HG03342 (cell line): ENCODE measurements at regions not wholly inside any gene's neighbourhood (a gene's known extent, or its start where the extent isn't known, plus 50 kb on each side); places are given as distances from the start of the nearest gene placed in this dataset.
"Not testable (repeated sequence)": the region's sequence is repeated elsewhere in the genome, so short reads cannot be mapped to it uniquely, and the experiment has no call there.

Experiments
- ATAC-seq: cut with Tn5 transposase; IDR thresholded peaks from one replicate; pipeline ENCODE4 v1.9.1; 2021; ENCODE audit warnings: mild to moderate bottlenecking, moderate library complexity; ENCODE audit not compliant: unreplicated experiment

GRCh38 chr1:61581251-61581650 is 143.7 kb downstream of the TM2D1 start:
- no peak for ATAC-seq

- ATAC-seq, result no peak
Measured at GRCh38 chr1:61580417-61580816, 144.5 kb downstream of the TM2D1 start.

DNA sequence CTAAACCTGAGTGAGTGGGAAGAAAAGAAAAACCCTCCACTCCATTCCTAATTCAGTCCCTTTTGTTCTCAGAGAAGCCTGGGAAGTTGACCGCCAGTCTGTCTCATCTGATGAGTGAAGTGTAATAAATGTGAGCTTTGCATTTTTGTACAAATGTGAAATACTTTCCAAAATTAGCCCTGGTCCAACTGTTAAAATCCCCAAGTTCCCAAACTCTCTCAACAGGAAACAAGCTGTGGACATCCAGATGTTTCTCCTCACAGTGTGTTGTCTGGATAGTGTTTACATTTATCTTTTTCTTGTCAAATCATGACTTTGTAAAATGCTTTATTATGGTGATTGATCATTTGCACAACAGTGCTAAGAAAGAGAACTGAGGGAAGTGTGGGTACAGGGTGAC is 145.1 kb downstream of the TM2D1 start:
- no peak for ATAC-seq

- ATAC-seq, result no peak
Measured at GRCh38 chr1:61572046-61572445, 152.9 kb downstream of the TM2D1 start.

DNA sequence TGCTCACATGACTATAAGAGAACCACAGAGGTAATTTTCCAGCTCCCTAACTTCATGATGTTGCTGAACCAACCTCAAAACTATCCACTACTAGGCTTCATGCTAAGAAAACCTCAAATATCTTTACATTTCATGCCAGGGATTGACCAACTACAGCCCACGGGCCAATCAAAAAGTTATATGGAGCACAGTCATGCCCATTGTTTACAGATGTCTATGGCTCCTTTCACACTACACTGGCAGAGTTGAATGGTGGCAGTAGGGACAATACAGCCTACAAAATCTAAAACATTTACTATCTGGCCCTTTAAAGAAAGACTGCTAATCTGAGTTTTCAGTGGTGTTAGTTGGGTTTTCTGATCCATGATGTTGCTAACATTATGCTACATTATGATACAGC is 154.8 kb downstream of the TM2D1 start:
- ATAC-seq, result no peak

- ATAC-seq, result no peak
Measured at GRCh38 chr1:61569303-61569621, 155.7 kb downstream of the TM2D1 start.

DNA sequence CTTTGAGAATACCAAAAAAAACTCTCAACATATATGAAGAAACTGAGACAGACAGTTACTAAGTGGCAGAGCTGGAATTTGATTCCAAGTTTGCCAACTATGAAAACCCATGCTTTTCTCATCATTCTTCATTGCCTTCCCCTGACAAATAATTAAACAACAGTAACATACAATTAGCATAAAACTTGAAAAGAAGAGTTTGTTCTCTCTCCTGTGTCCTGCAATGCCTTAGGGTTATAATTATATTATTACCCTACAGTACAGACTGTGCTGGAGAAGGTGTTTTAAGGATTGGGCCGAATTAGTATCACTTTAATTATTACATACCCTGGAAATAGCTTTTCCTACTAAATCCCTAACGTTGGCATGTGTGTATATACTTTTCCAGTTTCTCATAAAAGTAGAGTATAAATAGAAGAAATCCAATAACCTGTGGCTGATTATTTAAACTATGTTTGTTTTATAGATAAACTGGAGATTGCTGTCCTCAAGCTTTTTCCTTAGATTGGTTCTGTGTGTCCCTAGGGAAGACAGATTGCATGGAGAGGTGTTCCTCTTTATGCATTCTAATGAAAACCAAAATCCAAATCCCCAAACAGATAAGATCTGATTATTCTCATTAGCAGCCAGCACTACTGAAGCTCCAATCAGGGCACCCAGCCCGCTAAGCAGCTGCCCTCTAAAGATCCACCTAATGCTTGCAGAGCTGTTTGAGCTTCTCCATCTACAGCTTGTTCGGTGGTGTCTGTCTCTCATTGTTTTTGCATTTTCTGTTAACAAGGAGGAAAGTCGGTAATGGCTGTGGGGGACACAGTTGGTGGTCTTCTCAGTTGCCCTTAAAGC is 156.3 kb downstream of the TM2D1 start:
- no peak for ATAC-seq

GRCh38 chr1:61566177-61566576 is 158.8 kb downstream of the TM2D1 start:
- no peak for ATAC-seq

DNA sequence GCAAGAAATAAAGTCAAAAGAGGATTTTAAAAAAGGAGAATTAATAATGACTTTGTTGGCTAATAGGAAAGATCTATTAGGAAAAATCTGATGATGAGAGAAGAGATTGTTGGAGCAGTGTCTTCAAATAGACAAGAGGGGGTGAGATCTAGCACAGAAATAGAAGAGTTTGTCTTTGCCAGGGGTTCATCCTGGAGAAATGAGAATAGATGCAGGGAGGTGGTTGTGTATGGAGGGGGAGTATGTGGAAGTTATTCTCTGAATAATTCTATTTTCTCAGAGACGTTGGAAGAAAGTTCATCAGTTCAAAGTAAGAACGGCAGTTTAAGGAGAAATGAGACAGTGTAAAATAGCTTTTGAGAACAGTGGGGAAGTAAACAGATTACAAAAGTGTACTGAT is 161.3 kb downstream of the TM2D1 start:
- ATAC-seq, result no peak

DNA sequence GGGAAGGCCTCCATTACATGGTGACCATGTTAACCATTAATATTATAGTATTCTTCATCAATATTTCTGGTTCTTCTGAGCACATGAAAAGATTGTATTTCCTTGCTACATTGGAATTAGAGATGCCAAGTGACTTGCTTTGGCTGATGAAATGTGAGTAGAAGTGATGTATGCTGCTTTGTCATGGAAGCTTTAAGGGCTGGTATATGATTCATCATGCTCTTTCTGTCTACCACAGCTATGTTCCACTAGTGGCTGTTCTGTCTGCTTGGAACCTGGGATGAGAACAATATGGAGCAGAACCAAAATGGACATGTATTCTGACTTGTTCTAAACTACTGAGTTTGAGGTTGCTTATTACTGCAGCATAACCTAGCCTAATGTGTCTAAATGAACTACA is 163.3 kb downstream of the TM2D1 start:
- no peak for ATAC-seq

DNA sequence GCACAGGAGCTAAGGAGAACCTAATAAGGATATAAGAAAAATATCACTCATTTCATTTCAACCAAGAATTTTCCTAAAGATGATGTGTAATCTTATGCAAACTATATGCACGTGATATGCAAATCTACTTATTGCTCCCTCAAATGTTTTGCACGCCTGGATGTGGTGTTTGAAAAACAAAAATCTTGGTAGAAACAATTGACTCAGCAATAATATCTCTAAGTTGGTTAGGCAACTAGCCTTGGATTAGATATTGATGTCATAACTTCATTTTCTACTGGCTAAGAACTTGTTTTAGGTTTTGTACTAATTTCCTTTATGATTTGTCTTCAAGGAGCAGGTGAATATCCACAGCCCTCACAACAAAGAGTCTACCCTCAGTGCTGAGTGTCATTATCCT is 164.6 kb downstream of the TM2D1 start:
- ATAC-seq, result no peak

- no peak for ATAC-seq
Measured at GRCh38 chr1:61556631-61557030, 168.3 kb downstream of the TM2D1 start.

- ATAC-seq, result no peak
Measured at GRCh38 chr1:61552630-61553305, 172.2 kb downstream of the TM2D1 start.

DNA sequence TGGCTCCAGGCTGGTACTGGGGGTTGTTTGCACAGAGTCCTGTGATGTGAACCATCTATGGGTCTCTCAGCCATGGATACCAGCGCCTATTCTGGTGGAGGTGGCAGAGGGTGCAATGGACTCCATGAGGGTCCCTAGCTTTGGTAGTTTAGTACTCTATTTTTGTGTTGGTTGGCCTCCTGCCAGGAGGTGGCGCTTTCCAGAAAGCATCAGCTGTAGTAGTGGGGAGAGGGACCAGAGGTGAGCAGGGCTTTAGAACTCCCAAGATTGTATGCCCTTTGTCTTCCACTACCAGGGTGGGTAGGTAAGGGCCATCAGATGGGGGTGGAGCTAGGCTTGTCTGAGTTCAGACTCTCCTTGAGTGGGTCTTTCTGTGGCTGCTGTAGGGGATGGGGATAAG is 177.6 kb downstream of the TM2D1 start:
- not testable (repeated sequence) for ATAC-seq

- not testable (repeated sequence) for ATAC-seq
Measured at GRCh38 chr1:61544870-61545269, 180.1 kb downstream of the TM2D1 start.

- not testable (repeated sequence) for ATAC-seq
Measured at GRCh38 chr1:61543498-61543897, 181.4 kb downstream of the TM2D1 start.

GRCh38 chr1:61539720-61540462 is 185.1 kb downstream of the TM2D1 start:
- no peak for ATAC-seq

- no peak for ATAC-seq
Measured at GRCh38 chr1:61538228-61538627, 186.7 kb downstream of the TM2D1 start.

GRCh38 chr1:61536174-61537108 is 188.5 kb downstream of the TM2D1 start:
- no peak for ATAC-seq

- ATAC-seq, result no peak
Measured at GRCh38 chr1:61534847-61535246, 190.1 kb downstream of the TM2D1 start.

GRCh38 chr1:61533546-61533945 is 191.4 kb downstream of the TM2D1 start:
- ATAC-seq, result no peak
